ENCODE measurements at regions not wholly inside any gene's neighbourhood (a gene's known extent, or its start where the extent isn't known, plus 50 kb on each side); places are given as distances from the start of the nearest gene placed in this dataset.

- ChIA-PET CTCF (no interaction called here), POLR2A (no interaction called here)
Measured at GRCh38 chr13:97710797-97711196, 242.7 kb upstream of the IPO5 start.

GRCh38 chr13:97712770-97713169 lies 240.7 kb upstream of the IPO5 start:
- H3K27me3 ChIP-seq (ENCODE audit: insufficient read depth): no peaks in the 10 kb centered on the region
- H3K4me2 ChIP-seq: no peak overlapping the region
- no peak overlapping the region for H3K27ac ChIP-seq (ENCODE audit: low read depth in 2 of 2, low read length in 1 of 2)
- H3F3A ChIP-seq (replicated peaks; ENCODE audit: insufficient read depth): no peaks in the 10 kb centered on the region
- DNase-seq: no peak
- ChIA-PET CTCF (interaction anchor here (1.0 kb wide), 1 partner anchor 37 kb away, joined by 3 read pairs; no protein-coding TSS in a partner anchor), POLR2A (no interaction called here)
- H3K9me2 ChIP-seq: no peaks in the 10 kb centered on the region
- no peak for TF ChIP-seq RAD21 (IDR thresholded peaks at IDR 0.05; ENCODE audit: low read length)
- no peak for TF ChIP-seq POLR2AphosphoS5 (IDR thresholded peaks at IDR 0.05; ENCODE audit: low read depth, low read length)
- TF ChIP-seq TCF12 (IDR thresholded peaks at IDR 0.05): no peak
- TF ChIP-seq YY1 (IDR thresholded peaks at IDR 0.05; ENCODE audit: low read depth): no peak
- no peak for TF ChIP-seq ELF1 (IDR thresholded peaks at IDR 0.05)
- no peak for TF ChIP-seq SIN3A (IDR thresholded peaks at IDR 0.05; ENCODE audit: borderline replicate concordance, low read depth, low read length)
- no peak for TF ChIP-seq RXRA (IDR thresholded peaks at IDR 0.05; ENCODE audit: borderline replicate concordance, low read depth)
- TF ChIP-seq FOXM1 (IDR thresholded peaks at IDR 0.05; ENCODE audit: low read depth): no peak
- no peak for TF ChIP-seq USF2 (IDR thresholded peaks at IDR 0.05; ENCODE audit: borderline replicate concordance, low read depth, low read length)
- TF ChIP-seq EP300 (IDR thresholded peaks at IDR 0.05; ENCODE audit: borderline replicate concordance in 1 of 2, low read depth in 1 of 2, low read length in 1 of 2): no peak
- TF ChIP-seq GATA2 (CRISPR knock-in tag; IDR thresholded peaks at IDR 0.05): no peak
- no peak for TF ChIP-seq CHD2 (IDR thresholded peaks at IDR 0.05; ENCODE audit: low read length, partially characterized antibody)
- TF ChIP-seq TEAD4 (IDR thresholded peaks at IDR 0.05; ENCODE audit: borderline replicate concordance, insufficient read depth): no peak
- no peak for TF ChIP-seq IRF3 (IDR thresholded peaks at IDR 0.05; ENCODE audit: low read depth, low read length)
- no peak for TF ChIP-seq TAF1 (IDR thresholded peaks at IDR 0.05; ENCODE audit: borderline replicate concordance, low read depth, low read length)
- TF ChIP-seq RFX5 (IDR thresholded peaks at IDR 0.05; ENCODE audit: low read length): no peak
- TF ChIP-seq JUND (IDR thresholded peaks at IDR 0.05): no peak
- no peak for TF ChIP-seq NFIC (IDR thresholded peaks at IDR 0.05; ENCODE audit: borderline replicate concordance)
- WGBS (ENCODE audit: low lambda C conversion rate): 5% methylated on average over 1 of the region's 1 CpG
- H4K20me1 ChIP-seq (ENCODE audit: insufficient read depth): no peaks in the 10 kb centered on the region
- no peak overlapping the region for H2AFZ ChIP-seq (ENCODE audit: low read depth)
- no peaks in the 10 kb centered on the region for H3K4me1 ChIP-seq (ENCODE audit: control insufficient read depth in 1 of 2, insufficient read depth in 2 of 2, low read depth in 1 of 2, low read length in 1 of 2)
- no peak overlapping the region for H3K4me3 ChIP-seq (ENCODE audit: low read depth in 2 of 2, low read length in 1 of 2)
- no peak overlapping the region for H3K9ac ChIP-seq
- H3K79me2 ChIP-seq (ENCODE audit: insufficient read depth): no peaks in the 10 kb centered on the region
- no peaks in the 10 kb centered on the region for H3K9me3 ChIP-seq
- no peaks in the 10 kb centered on the region for H3K36me3 ChIP-seq (replicated peaks in 1 of 2; ENCODE audit: control insufficient read depth in 1 of 2, insufficient read depth in 2 of 2, low read length in 1 of 2)

More at GRCh38 chr13:97710797-97711196, 242.7 kb upstream of the IPO5 start:
- Histone ChIP-seq H3K9me2 (no peaks in the 10 kb centered on the region), H3F3A (replicated peaks; ENCODE audit: insufficient read depth) (no peaks in the 10 kb centered on the region), H3K36me3 (replicated peaks in 1 of 2; ENCODE audit: control insufficient read depth in 1 of 2, insufficient read depth in 2 of 2, low read length in 1 of 2) (no peaks in the 10 kb centered on the region), H3K27ac (ENCODE audit: low read depth in 2 of 2, low read length in 1 of 2) (no peak overlapping the region), H3K9me3 (no peaks in the 10 kb centered on the region), H3K4me1 (ENCODE audit: control insufficient read depth in 1 of 2, insufficient read depth in 2 of 2, low read depth in 1 of 2, low read length in 1 of 2) (no peaks in the 10 kb centered on the region), H3K27me3 (ENCODE audit: insufficient read depth) (no peaks in the 10 kb centered on the region), H3K4me2 (no peak overlapping the region), H3K4me3 (ENCODE audit: low read depth in 2 of 2, low read length in 1 of 2) (no peak overlapping the region), H4K20me1 (ENCODE audit: insufficient read depth) (no peaks in the 10 kb centered on the region), H3K9ac (no peak overlapping the region), H3K79me2 (ENCODE audit: insufficient read depth) (no peaks in the 10 kb centered on the region), H2AFZ (ENCODE audit: low read depth) (no peak overlapping the region)
- WGBS (ENCODE audit: low lambda C conversion rate): 5% methylated on average over 1 of the region's 1 CpG
- TF ChIP-seq IRF3 (IDR thresholded peaks at IDR 0.05; ENCODE audit: low read depth, low read length) (no peak), NFIC (IDR thresholded peaks at IDR 0.05; ENCODE audit: borderline replicate concordance) (no peak), YY1 (IDR thresholded peaks at IDR 0.05; ENCODE audit: low read depth) (no peak), CHD2 (IDR thresholded peaks at IDR 0.05; ENCODE audit: low read length, partially characterized antibody) (no peak), FOSL2 (IDR thresholded peaks at IDR 0.05; ENCODE audit: borderline replicate concordance, low read depth) (no peak)
- DNase-seq: no peak
